ENCODE measurements at regions not wholly inside any gene's neighbourhood (a gene's known extent, or its start where the extent isn't known, plus 50 kb on each side); places are given as distances from the start of the nearest gene placed in this dataset.

- Histone ChIP-seq H3K27ac (no peak overlapping the region), H3K4me3 (no peak overlapping the region), H3K4me1 (peaks cover 0 to 14% (median 9%) of the 10 kb centered on the region in 4 donors), H3K27me3 (no peaks in the 10 kb centered on the region), H3K9me3 (peaks cover 0 to 2% (median 0%) of the 10 kb centered on the region in 3 donors), H3K36me3 (no peaks in the 10 kb centered on the region)
- intact Hi-C loops (cut with DNase I; ENCODE audit: low total_unique reads) = loop anchor here (10.0 kb wide), 1 partner anchor 225 kb away; the partner anchor contains the start of gene ETS2
- DNase-seq = no peak
- TF ChIP-seq CTCF (IDR thresholded peaks at IDR 0.05) = no peak
Observed at GRCh38 chr21:39029900-39030884, 153.1 kb downstream of the PSMG1 start.

GRCh38 chr21:39029086-39029755 lies 154.0 kb downstream of the PSMG1 start:
- Histone ChIP-seq H3K27ac (no peak overlapping the region), H3K9me3 (peaks cover 0 to 5% (median 0%) of the 10 kb centered on the region in 3 donors), H3K4me3 (no peak overlapping the region), H3K27me3 (no peaks in the 10 kb centered on the region), H3K4me1 (peaks cover 0 to 13% (median 8%) of the 10 kb centered on the region in 4 donors), H3K36me3 (no peaks in the 10 kb centered on the region)
- intact Hi-C loops (cut with DNase I; ENCODE audit: low total_unique reads) = loop anchor here (10.0 kb wide), 1 partner anchor 224 kb away; the partner anchor contains the start of gene ETS2
- TF ChIP-seq CTCF (IDR thresholded peaks at IDR 0.05) = no peak
- DNase-seq = no peak

GRCh38 chr21:39025198-39025597 lies 158.1 kb downstream of the PSMG1 start:
- Histone ChIP-seq H3K4me3 (no peak overlapping the region), H3K27me3 (no peaks in the 10 kb centered on the region), H3K27ac (no peak overlapping the region), H3K4me1 (peaks cover 0 to 36% (median 33%) of the 10 kb centered on the region in 4 donors), H3K36me3 (no peaks in the 10 kb centered on the region), H3K9me3 (peaks cover 0 to 5% (median 0%) of the 10 kb centered on the region in 3 donors)
- intact Hi-C loops (cut with DNase I; ENCODE audit: low total_unique reads) = loop anchor here (10.0 kb wide), 1 partner anchor 220 kb away; the partner anchor contains the start of gene ETS2
- DNase-seq = no peak
- TF ChIP-seq CTCF (IDR thresholded peaks at IDR 0.05) = no peak

GRCh38 chr21:39024538-39024937 lies 158.7 kb downstream of the PSMG1 start:
- intact Hi-C loops (cut with DNase I; ENCODE audit: low total_unique reads) = loop anchor here (10.0 kb wide), 1 partner anchor 220 kb away; the partner anchor contains the start of gene ETS2
- no peaks in the 10 kb centered on the region for H3K36me3 ChIP-seq
- no peaks in the 10 kb centered on the region for H3K27me3 ChIP-seq
- H3K27ac ChIP-seq = no peak overlapping the region
- no peak overlapping the region for H3K4me3 ChIP-seq
- H3K4me1 ChIP-seq = peaks cover 0 to 36% (median 33%) of the 10 kb centered on the region in 4 donors
- H3K9me3 ChIP-seq = peaks cover 0 to 5% (median 0%) of the 10 kb centered on the region in 3 donors
- no peak for DNase-seq
- no peak for TF ChIP-seq CTCF (IDR thresholded peaks at IDR 0.05)

- DNase-seq = peak in 1 of 2 donors; percentile 83
- intact Hi-C loops (cut with DNase I; ENCODE audit: low total_unique reads) = loop anchor here (10.0 kb wide), 1 partner anchor 218 kb away; the partner anchor contains the start of gene ETS2
Observed at GRCh38 chr21:39022863-39023693, 160.2 kb downstream of the PSMG1 start.

More at GRCh38 chr21:39022863-39023693, 160.2 kb downstream of the PSMG1 start:
- H3K27me3 ChIP-seq = no peaks in the 10 kb centered on the region
- H3K4me3 ChIP-seq = peak overlapping the region; percentile 5 to 23
- TF ChIP-seq CTCF (IDR thresholded peaks at IDR 0.05) = peak in 1 of 2 experiments; percentile 19
- peak overlapping the region; percentile 74 to 77 for H3K27ac ChIP-seq
- peaks cover 0 to 36% (median 33%) of the 10 kb centered on the region in 4 donors for H3K4me1 ChIP-seq
- H3K9me3 ChIP-seq = peaks cover 0 to 5% (median 0%) of the 10 kb centered on the region in 3 donors
- H3K36me3 ChIP-seq = no peaks in the 10 kb centered on the region
